ENCODE measurements at regions not wholly inside any gene's neighbourhood (a gene's known extent, or its start where the extent isn't known, plus 50 kb on each side); places are given as distances from the start of the nearest gene placed in this dataset.

- H3K4me1 Mint-ChIP-seq (ENCODE audit: unreplicated experiment), result no peaks in the 10 kb centered on the region
- no peak for TF ChIP-seq CTCF (IDR thresholded peaks at IDR 0.05)
- no peaks in the 10 kb centered on the region for H3K36me3 Mint-ChIP-seq (ENCODE audit: unreplicated experiment)
- H3K9me3 Mint-ChIP-seq (ENCODE audit: unreplicated experiment), result peaks cover 17% of the 10 kb centered on the region
- H3K4me3 Mint-ChIP-seq (ENCODE audit: unreplicated experiment), result no peak overlapping the region
- no peak overlapping the region for H3K27ac Mint-ChIP-seq (ENCODE audit: unreplicated experiment)
- H3K27me3 Mint-ChIP-seq (ENCODE audit: unreplicated experiment), result no peaks in the 10 kb centered on the region
- no peak for DNase-seq (ENCODE audit: extremely low spot score, unreplicated experiment)
Measured at GRCh38 chr16:61596655-61597054, 439.6 kb downstream of the CDH8 start.

GRCh38 chr16:61595605-61596004 lies 440.6 kb downstream of the CDH8 start:
- no peaks in the 10 kb centered on the region for H3K4me1 Mint-ChIP-seq (ENCODE audit: unreplicated experiment)
- no peak for TF ChIP-seq CTCF (IDR thresholded peaks at IDR 0.05)

GRCh38 chr16:61590577-61590976 lies 445.7 kb downstream of the CDH8 start:
- Mint-ChIP-seq H3K4me1 (ENCODE audit: unreplicated experiment) (no peaks in the 10 kb centered on the region), H3K27me3 (ENCODE audit: unreplicated experiment) (peaks cover 10% of the 10 kb centered on the region), H3K27ac (ENCODE audit: unreplicated experiment) (no peak overlapping the region), H3K36me3 (ENCODE audit: unreplicated experiment) (no peaks in the 10 kb centered on the region), H3K4me3 (ENCODE audit: unreplicated experiment) (no peak overlapping the region), H3K9me3 (ENCODE audit: unreplicated experiment) (peaks cover 17% of the 10 kb centered on the region)
- no peak for DNase-seq (ENCODE audit: extremely low spot score, unreplicated experiment)
- no peak for TF ChIP-seq CTCF (IDR thresholded peaks at IDR 0.05)

More at GRCh38 chr16:61595605-61596004, 440.6 kb downstream of the CDH8 start:
- Mint-ChIP-seq H3K27ac (ENCODE audit: unreplicated experiment) (no peak overlapping the region), H3K27me3 (ENCODE audit: unreplicated experiment) (no peaks in the 10 kb centered on the region), H3K36me3 (ENCODE audit: unreplicated experiment) (no peaks in the 10 kb centered on the region), H3K9me3 (ENCODE audit: unreplicated experiment) (peaks cover 17% of the 10 kb centered on the region), H3K4me3 (ENCODE audit: unreplicated experiment) (no peak overlapping the region)
- DNase-seq (ENCODE audit: extremely low spot score, unreplicated experiment), result no peak

- no peaks in the 10 kb centered on the region for H3K36me3 Mint-ChIP-seq (ENCODE audit: unreplicated experiment)
- H3K4me3 Mint-ChIP-seq (ENCODE audit: unreplicated experiment), result no peak overlapping the region
- no peaks in the 10 kb centered on the region for H3K9me3 Mint-ChIP-seq (ENCODE audit: unreplicated experiment)
- no peak overlapping the region for H3K27ac Mint-ChIP-seq (ENCODE audit: unreplicated experiment)
- H3K4me1 Mint-ChIP-seq (ENCODE audit: unreplicated experiment), result no peaks in the 10 kb centered on the region
- TF ChIP-seq CTCF (IDR thresholded peaks at IDR 0.05), result no peak
- peaks cover 10% of the 10 kb centered on the region for H3K27me3 Mint-ChIP-seq (ENCODE audit: unreplicated experiment)
- DNase-seq (ENCODE audit: extremely low spot score, unreplicated experiment), result no peak
Measured at GRCh38 chr16:61587526-61587925, 448.7 kb downstream of the CDH8 start.

GRCh38 chr16:61581417-61582046 lies 454.7 kb downstream of the CDH8 start:
- no peak overlapping the region for H3K4me3 Mint-ChIP-seq (ENCODE audit: unreplicated experiment)
- H3K27ac Mint-ChIP-seq (ENCODE audit: unreplicated experiment), result no peak overlapping the region
- no peak for TF ChIP-seq CTCF (IDR thresholded peaks at IDR 0.05)
- peaks cover 5% of the 10 kb centered on the region for H3K27me3 Mint-ChIP-seq (ENCODE audit: unreplicated experiment)
- DNase-seq (ENCODE audit: extremely low spot score, unreplicated experiment), result no peak
- no peaks in the 10 kb centered on the region for H3K4me1 Mint-ChIP-seq (ENCODE audit: unreplicated experiment)
- no peaks in the 10 kb centered on the region for H3K36me3 Mint-ChIP-seq (ENCODE audit: unreplicated experiment)
- no peaks in the 10 kb centered on the region for H3K9me3 Mint-ChIP-seq (ENCODE audit: unreplicated experiment)
